TTC549 (cell line): ENCODE measurements at regions not wholly inside any gene's neighbourhood (a gene's known extent, or its start where the extent isn't known, plus 50 kb on each side); places are given as distances from the start of the nearest gene placed in this dataset.

Experiments
- FAIRE-seq: peaks from 2 replicates; lab custom pipeline; 2012; peaks lifted over from hg19 to GRCh38; lab: Jason Lieb, UNC

DNA sequence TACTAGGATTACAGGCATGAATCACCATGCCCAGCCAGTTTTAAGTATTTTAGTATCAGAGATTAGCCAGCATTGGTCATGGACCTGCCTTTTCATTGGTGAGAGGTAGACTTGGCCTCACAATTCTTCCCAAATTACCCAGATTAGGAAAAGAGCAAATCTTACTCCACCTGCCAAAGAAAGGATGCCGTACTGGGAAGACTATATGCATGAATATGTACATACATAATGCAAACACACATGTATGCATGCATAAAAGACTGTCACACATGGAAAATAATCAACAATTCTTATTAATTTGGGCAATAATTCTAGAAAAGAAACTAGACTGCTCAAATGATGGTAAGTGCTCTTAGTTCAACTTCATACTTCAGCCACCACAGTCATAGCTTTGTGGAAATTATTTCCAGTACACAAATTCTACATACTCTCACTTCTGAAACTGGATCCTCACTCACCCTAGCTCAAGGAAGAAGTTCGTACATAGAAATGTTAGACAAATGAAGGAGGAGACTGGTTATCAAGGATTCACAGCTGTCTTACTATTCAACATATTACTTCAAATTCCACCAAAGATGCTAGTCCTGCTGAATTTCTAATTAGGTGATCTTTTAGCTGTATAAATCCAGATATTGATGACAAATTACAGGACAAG, 73.7 kb downstream of the MINAR2 start:
- no peak for FAIRE-seq

GRCh38 chr5:129830288-129830687, 74.0 kb upstream of the CHSY3 start:
- FAIRE-seq = no peak

DNA sequence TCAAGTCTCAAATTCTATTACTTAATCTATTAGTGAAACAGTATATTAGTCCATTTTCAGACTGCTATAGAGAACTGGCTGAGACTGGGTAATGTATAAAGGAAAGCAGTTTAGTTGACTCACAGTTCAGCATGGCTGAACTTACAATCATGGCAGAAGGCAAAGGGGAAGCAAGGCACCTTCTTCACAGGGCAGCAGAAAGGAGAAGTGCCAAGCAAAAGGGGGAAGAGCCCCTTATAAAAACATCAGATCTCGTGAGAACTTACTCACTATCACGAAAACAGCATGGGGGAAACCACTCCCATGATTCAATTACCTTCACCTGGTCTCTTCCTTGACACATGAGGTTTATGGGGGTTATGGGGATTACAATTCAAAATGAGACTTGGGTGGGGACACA, 67.9 kb upstream of the CHSY3 start:
- FAIRE-seq = no peak

GRCh38 chr5:129844764-129845163, 59.5 kb upstream of the CHSY3 start:
- FAIRE-seq = no peak

GRCh38 chr5:129852747-129853352, 51.4 kb upstream of the CHSY3 start:
- FAIRE-seq = peak; percentile 38

- no peak for FAIRE-seq
Observed at GRCh38 chr5:129853588-129853987, 50.7 kb upstream of the CHSY3 start.
